SK-N-SH treated with all-trans-retinoic acid at 6 μM for 48 hours (cell line): ENCODE measurements at regions not wholly inside any gene's neighbourhood (a gene's known extent, or its start where the extent isn't known, plus 50 kb on each side); places are given as distances from the start of the nearest gene placed in this dataset.

Experiments used
- ATAC-seq: fragments of 200-7000 bp; cut with Tn5 transposase; 3 replicates; pipeline ENCODE4 v1.9.1; 2020; ENCODE audit warnings: mild to moderate bottlenecking, moderate library complexity
- ARNTL ChIP-seq: fragments of 450-650 bp; formaldehyde crosslinking; IDR thresholded peaks from 2 replicates; pipeline ENCODE4 v1.5.0; 2020; ENCODE audit warnings: low read depth, mild to moderate bottlenecking, moderate library complexity, borderline replicate concordance
- BACH2 ChIP-seq: fragments of 250-450 bp; sonication (Bioruptor Pico); IDR thresholded peaks from 2 replicates; pipeline ENCODE4 v1.9.0; 2021; ENCODE audit warnings: mild to moderate bottlenecking, borderline replicate concordance
- CSRNP3 ChIP-seq: fragments of 250-450 bp; sonication (Bioruptor Pico); IDR thresholded peaks from 2 replicates; pipeline ENCODE4 v1.5.1; 2021; ENCODE audit warnings: mild to moderate bottlenecking, moderate library complexity
- ESRRG ChIP-seq: fragments of 250-450 bp; sonication (Bioruptor Pico); IDR thresholded peaks from 2 replicates; pipeline ENCODE4 v1.6.1; 2021; ENCODE audit warnings: mild to moderate bottlenecking
- GLIS3 ChIP-seq: fragments of 250-450 bp; sonication (Bioruptor Pico); IDR thresholded peaks from 2 replicates; pipeline ENCODE4 v1.5.0; 2020; ENCODE audit warnings: mild to moderate bottlenecking, moderate library complexity
- ISL1 ChIP-seq: fragments of 250-450 bp; sonication (Bioruptor Pico); IDR thresholded peaks from 2 replicates; pipeline ENCODE4 v2.1.2; 2022; ENCODE audit warnings: mild to moderate bottlenecking, moderate library complexity
- PATZ1 ChIP-seq: fragments of 250-450 bp; sonication (Bioruptor Pico); IDR thresholded peaks from 2 replicates; pipeline ENCODE4 v1.8.0; 2020; ENCODE audit warnings: mild to moderate bottlenecking, moderate library complexity, borderline replicate concordance
- POU6F1 ChIP-seq: fragments of 250-450 bp; sonication (Bioruptor Pico); IDR thresholded peaks from 2 replicates; pipeline ENCODE4 v1.8.0; 2021; ENCODE audit warnings: low read depth, mild to moderate bottlenecking, moderate library complexity, borderline replicate concordance
- PPARA ChIP-seq: fragments of 250-450 bp; sonication (Bioruptor Pico); IDR thresholded peaks from 2 replicates; pipeline ENCODE4 v1.5.0; 2020; ENCODE audit warnings: mild to moderate bottlenecking, borderline replicate concordance
- RARB ChIP-seq: fragments of 250-450 bp; sonication (Bioruptor Pico); IDR thresholded peaks from 2 replicates; pipeline ENCODE4 v1.8.0; 2021; ENCODE audit warnings: mild to moderate bottlenecking, moderate library complexity
- TCF4 ChIP-seq: fragments of 250-450 bp; sonication (Bioruptor Pico); IDR thresholded peaks from 2 replicates; pipeline ENCODE4 v1.8.0; 2021; ENCODE audit warnings: mild to moderate bottlenecking, moderate library complexity, borderline replicate concordance
- TOX ChIP-seq: fragments of 250-450 bp; sonication (Bioruptor Pico); IDR thresholded peaks from 2 replicates; pipeline ENCODE4 v1.8.0; 2021; ENCODE audit warnings: mild to moderate bottlenecking, moderate library complexity, borderline replicate concordance
- ZC3H10 ChIP-seq: fragments of 250-450 bp; sonication (Bioruptor Pico); IDR thresholded peaks from 2 replicates; pipeline ENCODE4 v1.5.1; 2021; ENCODE audit warnings: mild to moderate bottlenecking, moderate library complexity
- ZFP30 ChIP-seq: fragments of 450-650 bp; formaldehyde crosslinking; IDR thresholded peaks from 2 replicates; pipeline ENCODE4 v1.5.0; 2022; ENCODE audit warnings: mild to moderate bottlenecking, moderate library complexity
- ZNF565 ChIP-seq: fragments of 450-650 bp; formaldehyde crosslinking; conservative IDR thresholded peaks from 2 replicates; pipeline ENCODE4 v1.5.0; 2020; ENCODE audit warnings: low read depth, mild to moderate bottlenecking, moderate library complexity
- ZNF70 ChIP-seq: fragments of 450-650 bp; formaldehyde crosslinking; IDR thresholded peaks from 2 replicates; pipeline ENCODE4 v1.5.0; 2020; ENCODE audit warnings: mild to moderate bottlenecking, moderate library complexity
- ZNF8 ChIP-seq: fragments of 450-650 bp; formaldehyde crosslinking; IDR thresholded peaks from 2 replicates; pipeline ENCODE4 v1.5.0; 2020; ENCODE audit warnings: mild to moderate bottlenecking, moderate library complexity
- TF ChIP-seq, protein P1 (sequence below): fragments of 250-450 bp; sonication (Bioruptor Pico); IDR thresholded peaks from 2 replicates; pipeline ENCODE4 v1.5.1; 2020; ENCODE audit warnings: low read depth, mild to moderate bottlenecking, moderate library complexity
- TF ChIP-seq, protein P2 (sequence below): fragments of 250-450 bp; sonication (Bioruptor Pico); IDR thresholded peaks from 2 replicates; pipeline ENCODE4 v1.5.0; 2020; ENCODE audit warnings: mild to moderate bottlenecking, moderate library complexity

DNA sequence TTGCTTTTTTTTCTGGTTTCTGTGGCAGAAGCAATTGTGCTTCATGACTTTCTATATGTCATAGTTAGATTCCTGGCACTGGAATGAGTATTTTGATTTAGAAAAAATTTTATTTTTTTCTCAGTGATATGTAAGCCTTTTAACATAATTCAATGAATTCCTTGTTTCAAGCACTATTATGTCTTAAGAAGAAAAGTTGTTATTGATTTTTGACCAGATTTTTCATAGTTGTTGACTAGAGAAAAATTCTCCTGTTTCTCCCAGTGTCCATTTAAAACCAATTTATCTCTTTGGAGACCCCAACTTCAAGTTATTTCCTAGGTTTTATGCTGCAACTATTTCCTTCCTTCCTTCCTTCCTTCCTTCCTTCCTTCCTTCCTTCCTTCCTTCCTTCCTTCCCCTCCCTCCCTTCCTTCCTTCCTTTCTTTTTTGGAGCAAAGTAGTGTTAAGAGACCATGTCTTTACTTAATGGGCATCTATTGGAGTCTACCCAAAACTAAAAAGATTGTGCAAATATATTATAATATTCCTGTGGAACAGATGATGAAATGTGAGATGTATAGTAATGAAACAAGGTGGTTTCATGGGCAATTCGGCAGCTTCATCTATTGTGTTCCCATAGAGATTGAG is 346.9 kb downstream of the RNF144B start:
- TF ChIP-seq ZC3H10 (CRISPR knock-in tag) (no peak), BACH2 (CRISPR knock-in tag) (no peak), ZNF70 (CRISPR knock-in tag) (no peak), ESRRG (CRISPR knock-in tag) (no peak), TCF4 (CRISPR knock-in tag) (no peak), TOX (CRISPR knock-in tag) (no peak), ISL1 (CRISPR knock-in tag) (no peak)
- no peak for ATAC-seq

- ATAC-seq: no peak
- TF ChIP-seq RARB (CRISPR knock-in tag): no peak
- no peak for TF ChIP-seq CSRNP3 (CRISPR knock-in tag)
- no peak for TF ChIP-seq GLIS3 (CRISPR knock-in tag)
- TF ChIP-seq ZNF8 (CRISPR knock-in tag): no peak
Observed at GRCh38 chr6:18741741-18742140, 354.6 kb downstream of the RNF144B start.

- ATAC-seq: no peak
- TF ChIP-seq TOX (CRISPR knock-in tag): no peak
- no peak for TF ChIP-seq ZNF8 (CRISPR knock-in tag)
Observed at GRCh38 chr6:18742406-18742805, 355.3 kb downstream of the RNF144B start.

DNA sequence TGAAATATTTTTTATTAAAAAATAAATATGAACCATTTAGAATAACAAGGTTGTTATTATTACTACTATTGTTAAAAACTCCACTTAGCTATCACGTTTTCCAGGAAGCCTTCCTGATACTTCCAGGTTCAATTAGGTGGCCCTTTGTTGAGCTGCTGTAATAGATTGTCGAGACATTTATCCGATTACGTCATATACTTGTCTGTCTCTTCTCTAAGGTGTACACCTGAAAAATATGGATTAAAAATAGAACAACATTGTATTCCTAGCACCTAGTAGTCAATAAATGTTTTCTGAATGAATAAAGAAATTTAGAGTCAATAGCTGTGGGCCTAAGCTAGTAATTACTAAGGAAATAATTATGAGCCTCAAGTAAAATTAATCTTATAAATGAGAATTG is 359.6 kb downstream of the RNF144B start:
- ATAC-seq: no peak
- TF ChIP-seq, protein P1, sequence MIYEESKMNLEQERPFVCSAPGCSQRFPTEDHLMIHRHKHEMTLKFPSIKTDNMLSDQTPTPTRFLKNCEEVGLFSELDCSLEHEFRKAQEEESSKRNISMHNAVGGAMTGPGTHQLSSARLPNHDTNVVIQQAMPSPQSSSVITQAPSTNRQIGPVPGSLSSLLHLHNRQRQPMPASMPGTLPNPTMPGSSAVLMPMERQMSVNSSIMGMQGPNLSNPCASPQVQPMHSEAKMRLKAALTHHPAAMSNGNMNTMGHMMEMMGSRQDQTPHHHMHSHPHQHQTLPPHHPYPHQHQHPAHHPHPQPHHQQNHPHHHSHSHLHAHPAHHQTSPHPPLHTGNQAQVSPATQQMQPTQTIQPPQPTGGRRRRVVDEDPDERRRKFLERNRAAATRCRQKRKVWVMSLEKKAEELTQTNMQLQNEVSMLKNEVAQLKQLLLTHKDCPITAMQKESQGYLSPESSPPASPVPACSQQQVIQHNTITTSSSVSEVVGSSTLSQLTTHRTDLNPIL (CRISPR knock-in tag): no peak
- no peak for TF ChIP-seq CSRNP3 (CRISPR knock-in tag)

DNA sequence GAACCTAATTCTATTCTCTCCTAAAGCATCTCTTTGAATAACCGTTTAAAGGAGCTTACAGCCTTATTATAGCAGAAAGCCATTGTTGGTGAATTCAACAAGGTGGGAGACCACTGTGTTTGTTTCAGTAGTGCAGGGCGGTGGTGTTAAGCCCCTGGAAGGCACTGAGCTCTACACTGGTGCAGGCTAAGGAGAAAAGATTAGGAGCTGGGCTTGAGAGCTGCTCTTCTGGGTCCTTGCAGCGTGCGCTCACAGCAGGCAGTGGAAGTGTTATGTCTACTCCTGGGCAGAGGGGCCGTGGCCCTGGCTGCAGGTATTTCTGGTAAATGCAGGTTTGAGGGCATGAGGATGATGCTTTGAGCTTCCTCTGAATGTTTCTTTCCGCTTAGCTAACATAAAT is 361.2 kb downstream of the RNF144B start:
- no peak for TF ChIP-seq ZNF565 (CRISPR knock-in tag)
- no peak for TF ChIP-seq TOX (CRISPR knock-in tag)
- TF ChIP-seq ZNF8 (CRISPR knock-in tag): no peak
- TF ChIP-seq PPARA (CRISPR knock-in tag): no peak
- no peak for TF ChIP-seq ISL1 (CRISPR knock-in tag)
- TF ChIP-seq RARB (CRISPR knock-in tag): no peak
- no peak for TF ChIP-seq ARNTL (CRISPR knock-in tag)

DNA sequence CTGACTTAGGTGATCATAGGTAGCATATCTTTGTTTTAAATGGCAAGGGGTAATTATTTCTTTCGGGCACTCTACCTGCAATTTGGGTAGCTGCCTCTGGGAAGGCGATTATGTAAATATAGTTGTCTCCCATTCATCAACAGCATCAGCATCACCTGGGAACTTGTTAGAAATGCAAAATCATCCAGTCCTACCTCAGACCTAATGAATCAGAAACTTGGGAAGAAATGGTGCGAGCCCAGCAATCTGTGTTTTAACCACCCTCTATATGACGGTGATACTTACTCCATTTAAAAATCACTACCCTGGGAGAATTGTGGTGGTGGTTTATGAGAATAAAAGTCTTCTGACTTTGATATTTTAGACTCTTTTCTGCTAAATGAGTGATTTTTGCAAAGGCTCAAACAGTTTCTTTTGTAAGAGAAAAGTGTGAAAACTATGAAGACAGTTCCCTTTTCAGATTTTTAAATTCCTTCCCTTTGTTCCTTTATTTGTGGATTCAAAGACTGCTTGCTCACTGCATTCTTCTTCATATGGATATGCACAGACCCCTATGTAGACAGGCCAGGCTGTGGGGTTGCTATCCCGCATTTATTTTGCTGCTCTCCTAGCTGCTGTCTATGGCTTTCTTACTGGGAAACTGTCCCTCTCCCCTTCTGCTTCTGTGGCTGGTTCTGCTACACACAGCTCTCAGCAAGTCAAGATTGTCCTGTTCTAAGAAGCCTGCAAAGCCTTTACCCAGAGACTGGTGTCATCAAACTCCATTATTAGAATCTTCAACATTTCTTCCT is 365.3 kb downstream of the RNF144B start:
- no peak for ATAC-seq
- TF ChIP-seq, protein P2, sequence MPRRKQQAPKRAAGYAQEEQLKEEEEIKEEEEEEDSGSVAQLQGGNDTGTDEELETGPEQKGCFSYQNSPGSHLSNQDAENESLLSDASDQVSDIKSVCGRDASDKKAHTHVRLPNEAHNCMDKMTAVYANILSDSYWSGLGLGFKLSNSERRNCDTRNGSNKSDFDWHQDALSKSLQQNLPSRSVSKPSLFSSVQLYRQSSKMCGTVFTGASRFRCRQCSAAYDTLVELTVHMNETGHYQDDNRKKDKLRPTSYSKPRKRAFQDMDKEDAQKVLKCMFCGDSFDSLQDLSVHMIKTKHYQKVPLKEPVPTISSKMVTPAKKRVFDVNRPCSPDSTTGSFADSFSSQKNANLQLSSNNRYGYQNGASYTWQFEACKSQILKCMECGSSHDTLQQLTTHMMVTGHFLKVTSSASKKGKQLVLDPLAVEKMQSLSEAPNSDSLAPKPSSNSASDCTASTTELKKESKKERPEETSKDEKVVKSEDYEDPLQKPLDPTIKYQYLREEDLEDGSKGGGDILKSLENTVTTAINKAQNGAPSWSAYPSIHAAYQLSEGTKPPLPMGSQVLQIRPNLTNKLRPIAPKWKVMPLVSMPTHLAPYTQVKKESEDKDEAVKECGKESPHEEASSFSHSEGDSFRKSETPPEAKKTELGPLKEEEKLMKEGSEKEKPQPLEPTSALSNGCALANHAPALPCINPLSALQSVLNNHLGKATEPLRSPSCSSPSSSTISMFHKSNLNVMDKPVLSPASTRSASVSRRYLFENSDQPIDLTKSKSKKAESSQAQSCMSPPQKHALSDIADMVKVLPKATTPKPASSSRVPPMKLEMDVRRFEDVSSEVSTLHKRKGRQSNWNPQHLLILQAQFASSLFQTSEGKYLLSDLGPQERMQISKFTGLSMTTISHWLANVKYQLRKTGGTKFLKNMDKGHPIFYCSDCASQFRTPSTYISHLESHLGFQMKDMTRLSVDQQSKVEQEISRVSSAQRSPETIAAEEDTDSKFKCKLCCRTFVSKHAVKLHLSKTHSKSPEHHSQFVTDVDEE (CRISPR knock-in tag): no peak
- TF ChIP-seq ISL1 (CRISPR knock-in tag): no peak
- no peak for TF ChIP-seq ZFP30 (CRISPR knock-in tag)
- TF ChIP-seq ZNF70 (CRISPR knock-in tag): no peak
- no peak for TF ChIP-seq PATZ1 (CRISPR knock-in tag)
- TF ChIP-seq ZNF565 (CRISPR knock-in tag): no peak
- no peak for TF ChIP-seq POU6F1 (CRISPR knock-in tag)
- no peak for TF ChIP-seq TCF4 (CRISPR knock-in tag)
- no peak for TF ChIP-seq TOX (CRISPR knock-in tag)
- no peak for TF ChIP-seq GLIS3 (CRISPR knock-in tag)

More for the DNA sequence above, 361.2 kb downstream of the RNF144B start:
- ATAC-seq: no peak
